ENCODE measurements at regions not wholly inside any gene's neighbourhood (a gene's known extent, or its start where the extent isn't known, plus 50 kb on each side); places are given as distances from the start of the nearest gene placed in this dataset.
"Not testable (repeated sequence)": the region's sequence is repeated elsewhere in the genome, so short reads cannot be mapped to it uniquely, and the experiment has no call there.

- no peak for DNase-seq
Observed at GRCh38 chr2:65625982-65626381, 193.6 kb upstream of the SPRED2 start.

GRCh38 chr2:65622951-65623535 lies 190.6 kb upstream of the SPRED2 start:
- DNase-seq = no peak

GRCh38 chr2:65622499-65622898 lies 190.1 kb upstream of the SPRED2 start:
- DNase-seq = no peak

GRCh38 chr2:65620524-65620923 lies 188.1 kb upstream of the SPRED2 start:
- DNase-seq = no peak

- no peak for DNase-seq
Observed at GRCh38 chr2:65620026-65620425, 187.6 kb upstream of the SPRED2 start.

- DNase-seq = no peak
Observed at GRCh38 chr2:65615602-65616001, 183.2 kb upstream of the SPRED2 start.

- DNase-seq = no peak
Observed at GRCh38 chr2:65613968-65614555, 181.7 kb upstream of the SPRED2 start.

- no peak for DNase-seq
Observed at GRCh38 chr2:65611488-65611887, 179.1 kb upstream of the SPRED2 start.

- no peak for DNase-seq
Observed at GRCh38 chr2:65608916-65609315, 176.5 kb upstream of the SPRED2 start.

GRCh38 chr2:65608466-65608865 lies 176.1 kb upstream of the SPRED2 start:
- DNase-seq = no peak

- no peak for DNase-seq
Observed at GRCh38 chr2:65607662-65608305, 175.4 kb upstream of the SPRED2 start.

- no peak for DNase-seq
Observed at GRCh38 chr2:65605743-65606058, 173.3 kb upstream of the SPRED2 start.

- DNase-seq = no peak
Observed at GRCh38 chr2:65605058-65605742, 172.8 kb upstream of the SPRED2 start.

- DNase-seq = no peak
Observed at GRCh38 chr2:65604246-65604645, 171.8 kb upstream of the SPRED2 start.

- DNase-seq = no peak
Observed at GRCh38 chr2:65602603-65603235, 170.3 kb upstream of the SPRED2 start.

GRCh38 chr2:65600871-65601270 lies 168.5 kb upstream of the SPRED2 start:
- DNase-seq = not testable (repeated sequence)

- DNase-seq = not testable (repeated sequence)
Observed at GRCh38 chr2:65600351-65600750, 168.0 kb upstream of the SPRED2 start.

GRCh38 chr2:65599693-65600092 lies 167.3 kb upstream of the SPRED2 start:
- DNase-seq = no peak

GRCh38 chr2:65598996-65599395 lies 166.6 kb upstream of the SPRED2 start:
- DNase-seq = no peak

GRCh38 chr2:65598264-65598663 lies 165.9 kb upstream of the SPRED2 start:
- no peak for DNase-seq

GRCh38 chr2:65595630-65596029 lies 163.2 kb upstream of the SPRED2 start:
- no peak for DNase-seq

- no peak for DNase-seq
Observed at GRCh38 chr2:65594150-65594549, 161.8 kb upstream of the SPRED2 start.

GRCh38 chr2:65589667-65590066 lies 157.3 kb upstream of the SPRED2 start:
- DNase-seq = no peak

- no peak for DNase-seq
Observed at GRCh38 chr2:65587779-65588178, 155.4 kb upstream of the SPRED2 start.
